Kidney (tissue), 13 donors: ENCODE measurements at regions not wholly inside any gene's neighbourhood (a gene's known extent, or its start where the extent isn't known, plus 50 kb on each side); places are given as distances from the start of the nearest gene placed in this dataset.

Source experiments
- DNase-seq, 5 donors: peaks; one replicate each; pipeline ENCODE4 v3.0.0-alpha.2; 2013 to 2020
- FAIRE-seq: peaks from 2 replicates; lab custom pipeline; 2012; peaks lifted over from hg19 to GRCh38; lab: Jason Lieb, UNC
- H3K27ac ChIP-seq, 2 donors: one replicate each; pipeline ENCODE4 v1.7.0; 2013; ENCODE audit warnings: low read depth in 2 of 2, low read length in 2 of 2, inconsistent platforms in 1 of 2
- H3K27me3 ChIP-seq: one replicate; pipeline ENCODE4 v1.7.1; 2013; ENCODE audit warnings: low read length, inconsistent platforms; ENCODE audit not compliant: control insufficient read depth, insufficient read depth
- H3K36me3 ChIP-seq, 3 donors: one replicate each; pipeline versions ENCODE4 v1.7.0 to v1.7.1; 2013; ENCODE audit warnings: low read length in 3 of 3, control low read depth in 1 of 3, inconsistent platforms in 1 of 3; ENCODE audit not compliant: insufficient read depth in 3 of 3, control insufficient read depth in 2 of 3
- H3K4me1 ChIP-seq, 3 donors: one replicate each; pipeline versions ENCODE4 v1.7.0 to v1.7.1; 2013; ENCODE audit warnings: low read length in 3 of 3, inconsistent platforms in 1 of 3, low read depth in 1 of 3; ENCODE audit not compliant: control insufficient read depth in 2 of 3, insufficient read depth in 2 of 3
- H3K4me3 ChIP-seq, 3 donors: one replicate each; pipeline versions ENCODE4 v1.7.0 to v1.8.1; 2013; ENCODE audit warnings: low read length in 3 of 3, control low read depth in 1 of 3, inconsistent platforms in 1 of 3
- H3K9ac ChIP-seq, 3 donors: one replicate each; pipeline versions ENCODE4 v1.7.0 to v1.7.1; 2013; ENCODE audit warnings: low read length in 3 of 3, control low read depth in 1 of 3, inconsistent platforms in 1 of 3
- H3K9me3 ChIP-seq, 3 donors: one replicate each; pipeline versions ENCODE4 v1.7.0 to v1.7.1; 2013; ENCODE audit warnings: low read length in 3 of 3, control low read depth in 1 of 3, inconsistent platforms in 1 of 3; ENCODE audit not compliant: control insufficient read depth in 2 of 3, insufficient read depth in 1 of 3
- CTCF ChIP-seq: IDR thresholded peaks from 3 replicates; pipeline ENCODE4 v1.5.1; 2012; ENCODE audit warnings: mild to moderate bottlenecking, moderate library complexity, borderline replicate concordance; ENCODE audit not compliant: insufficient read depth; ENCODE audit errors: extremely low read depth
- intact Hi-C: fragments of 100-400 bp; cut with DNase I; formaldehyde crosslinking; loops from one replicate; pipeline ENCODE4 v1.11.1; 2022
- donor health status: control.
- donor health status: control.
- donor health status: control.
- donor health status: control.
- donor health status: control.
- donor health status: DM: yes; HTN: yes; CAD: no.
- donor health status: Normal renal cell carcinoma (clear cell type).

- Histone ChIP-seq H3K4me1 (no peaks in the 10 kb centered on the region), H3K27ac (no peak overlapping the region), H3K9ac (no peak overlapping the region), H3K9me3 (peaks cover 0 to 3% (median 0%) of the 10 kb centered on the region in 3 donors), H3K4me3 (no peak overlapping the region), H3K27me3 (no peaks in the 10 kb centered on the region), H3K36me3 (no peaks in the 10 kb centered on the region)
- FAIRE-seq (no peak), DNase-seq (no peak)
- no peak for TF ChIP-seq CTCF
- intact Hi-C loops: no loop called here
Measured at GRCh38 chr9:75274781-75275180, 186.5 kb downstream of the OSTF1 start.

- H3K27me3 ChIP-seq: no peaks in the 10 kb centered on the region
- DNase-seq (no peak), FAIRE-seq (peak; percentile 47)
- peaks cover 0 to 3% (median 0%) of the 10 kb centered on the region in 3 donors for H3K9me3 ChIP-seq
- no peaks in the 10 kb centered on the region for H3K4me1 ChIP-seq
- no peak overlapping the region for H3K9ac ChIP-seq
- no peak overlapping the region for H3K27ac ChIP-seq
- no peak for TF ChIP-seq CTCF
- H3K4me3 ChIP-seq: no peak overlapping the region
- H3K36me3 ChIP-seq: no peaks in the 10 kb centered on the region
- intact Hi-C loops: no loop called here
Measured at GRCh38 chr9:75282047-75282446, 193.7 kb downstream of the OSTF1 start.

GRCh38 chr9:75289332-75289731 lies 201.0 kb downstream of the OSTF1 start:
- no peak for TF ChIP-seq CTCF
- intact Hi-C loops: no loop called here
- no peaks in the 10 kb centered on the region for H3K9me3 ChIP-seq
- no peaks in the 10 kb centered on the region for H3K27me3 ChIP-seq
- no peak overlapping the region for H3K4me3 ChIP-seq
- DNase-seq (no peak), FAIRE-seq (no peak)
- H3K36me3 ChIP-seq: no peaks in the 10 kb centered on the region
- H3K4me1 ChIP-seq: no peaks in the 10 kb centered on the region
- H3K27ac ChIP-seq: no peak overlapping the region
- no peak overlapping the region for H3K9ac ChIP-seq

GRCh38 chr9:75299324-75299723 lies 211.0 kb downstream of the OSTF1 start:
- intact Hi-C loops: no loop called here
- Histone ChIP-seq H3K4me3 (no peak overlapping the region), H3K9me3 (peaks cover 0 to 6% (median 0%) of the 10 kb centered on the region in 3 donors), H3K4me1 (no peaks in the 10 kb centered on the region), H3K9ac (no peak overlapping the region), H3K36me3 (no peaks in the 10 kb centered on the region), H3K27me3 (no peaks in the 10 kb centered on the region), H3K27ac (no peak overlapping the region)
- FAIRE-seq (no peak), DNase-seq (no peak)
- no peak for TF ChIP-seq CTCF
